ENCODE measurements at regions not wholly inside any gene's neighbourhood (a gene's known extent, or its start where the extent isn't known, plus 50 kb on each side); places are given as distances from the start of the nearest gene placed in this dataset.

GRCh38 chr1:57725318-57725717 is 301.5 kb upstream of the DAB1 start:
- H3K27ac ChIP-seq (ENCODE audit: low read length), result no peak overlapping the region
- DNase-seq (no peak), ATAC-seq (no peak)
- H3K36me3 ChIP-seq (ENCODE audit: low read depth, low read length), result no peaks in the 10 kb centered on the region
- intact Hi-C loops (cut with micrococcal nuclease), result no loop called here
- H3K9me2 ChIP-seq (replicated peaks; ENCODE audit: low read length), result no peaks in the 10 kb centered on the region
- no peaks in the 10 kb centered on the region for H4K20me1 ChIP-seq (ENCODE audit: low read length)
- H3K27me3 ChIP-seq (ENCODE audit: low read length), result no peaks in the 10 kb centered on the region
- no peak overlapping the region for H2AFZ ChIP-seq (ENCODE audit: low read length)
- no peaks in the 10 kb centered on the region for H3K9me3 ChIP-seq (ENCODE audit: low read length)
- no peaks in the 10 kb centered on the region for H3K79me2 ChIP-seq (ENCODE audit: low read length)
- ChIA-PET CTCF (no interaction called here), POLR2A (ENCODE audit: unreplicated experiment) (no interaction called here)
- H3K9ac ChIP-seq (ENCODE audit: low read length), result no peak overlapping the region
- no peak overlapping the region for H3K4me3 ChIP-seq (ENCODE audit: low read length)
- no TSS peak for BruUV-seq (replicated peaks)
- H3K4me1 ChIP-seq (ENCODE audit: insufficient read depth, low read length), result no peaks in the 10 kb centered on the region
- no peaks in the 10 kb centered on the region for H3F3A ChIP-seq (ENCODE audit: low read length, unreplicated experiment)
- no peak overlapping the region for H3K4me2 ChIP-seq (ENCODE audit: low read length)
- no peak for TF ChIP-seq EZH2phosphoT487 (IDR thresholded peaks at IDR 0.05; ENCODE audit: borderline replicate concordance, low read length)
- TF ChIP-seq EZH2 (IDR thresholded peaks at IDR 0.05; ENCODE audit: low read length, unreplicated experiment), result no peak
- TF ChIP-seq, protein P1, sequence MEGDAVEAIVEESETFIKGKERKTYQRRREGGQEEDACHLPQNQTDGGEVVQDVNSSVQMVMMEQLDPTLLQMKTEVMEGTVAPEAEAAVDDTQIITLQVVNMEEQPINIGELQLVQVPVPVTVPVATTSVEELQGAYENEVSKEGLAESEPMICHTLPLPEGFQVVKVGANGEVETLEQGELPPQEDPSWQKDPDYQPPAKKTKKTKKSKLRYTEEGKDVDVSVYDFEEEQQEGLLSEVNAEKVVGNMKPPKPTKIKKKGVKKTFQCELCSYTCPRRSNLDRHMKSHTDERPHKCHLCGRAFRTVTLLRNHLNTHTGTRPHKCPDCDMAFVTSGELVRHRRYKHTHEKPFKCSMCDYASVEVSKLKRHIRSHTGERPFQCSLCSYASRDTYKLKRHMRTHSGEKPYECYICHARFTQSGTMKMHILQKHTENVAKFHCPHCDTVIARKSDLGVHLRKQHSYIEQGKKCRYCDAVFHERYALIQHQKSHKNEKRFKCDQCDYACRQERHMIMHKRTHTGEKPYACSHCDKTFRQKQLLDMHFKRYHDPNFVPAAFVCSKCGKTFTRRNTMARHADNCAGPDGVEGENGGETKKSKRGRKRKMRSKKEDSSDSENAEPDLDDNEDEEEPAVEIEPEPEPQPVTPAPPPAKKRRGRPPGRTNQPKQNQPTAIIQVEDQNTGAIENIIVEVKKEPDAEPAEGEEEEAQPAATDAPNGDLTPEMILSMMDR (conservative IDR thresholded peaks at IDR 0.05; ENCODE audit: low read depth, low read length), result no peak

DNA sequence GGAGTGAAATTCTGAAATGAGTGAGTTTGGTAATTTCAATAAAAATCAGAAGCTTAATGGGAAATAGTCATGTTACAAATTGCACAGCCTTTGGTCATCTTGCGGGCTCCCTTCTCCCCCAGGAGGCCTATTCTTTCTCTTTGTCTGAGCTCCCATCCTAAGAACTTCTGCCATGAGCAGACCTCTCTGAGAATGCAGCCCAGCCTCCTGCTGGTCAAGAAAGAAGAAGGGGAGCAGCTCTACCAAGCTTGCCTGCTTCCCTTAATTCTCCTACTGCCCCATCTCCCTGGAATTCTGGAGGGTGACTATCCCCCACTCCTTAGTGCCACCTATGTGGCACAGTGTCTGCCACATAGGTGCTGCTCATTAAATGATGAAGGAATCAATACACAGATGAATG is 300.7 kb upstream of the DAB1 start:
- CTCF ChIA-PET, result no interaction called here
- no peaks in the 10 kb centered on the region for H3K36me3 ChIP-seq (ENCODE audit: low read depth, low read length)
- H4K20me1 ChIP-seq (ENCODE audit: low read length), result no peaks in the 10 kb centered on the region
- POLR2A ChIA-PET (ENCODE audit: unreplicated experiment), result no interaction called here
- H2AFZ ChIP-seq (ENCODE audit: low read length), result no peak overlapping the region
- ATAC-seq (no peak), DNase-seq (no peak)
- no peaks in the 10 kb centered on the region for H3F3A ChIP-seq (ENCODE audit: low read length, unreplicated experiment)
- TF ChIP-seq EZH2 (IDR thresholded peaks at IDR 0.05; ENCODE audit: low read length, unreplicated experiment) (no peak), EZH2phosphoT487 (IDR thresholded peaks at IDR 0.05; ENCODE audit: borderline replicate concordance, low read length) (no peak)
- no peaks in the 10 kb centered on the region for H3K4me1 ChIP-seq (ENCODE audit: insufficient read depth, low read length)
- H3K27me3 ChIP-seq (ENCODE audit: low read length), result no peaks in the 10 kb centered on the region
- no peak overlapping the region for H3K27ac ChIP-seq (ENCODE audit: low read length)
- H3K9me2 ChIP-seq (replicated peaks; ENCODE audit: low read length), result no peaks in the 10 kb centered on the region
- H3K9me3 ChIP-seq (ENCODE audit: low read length), result no peaks in the 10 kb centered on the region
- BruUV-seq (replicated peaks), result no TSS peak
- no peak overlapping the region for H3K4me2 ChIP-seq (ENCODE audit: low read length)
- intact Hi-C loops (cut with micrococcal nuclease), result no loop called here
- no peaks in the 10 kb centered on the region for H3K79me2 ChIP-seq (ENCODE audit: low read length)
- no peak overlapping the region for H3K9ac ChIP-seq (ENCODE audit: low read length)
- no peak overlapping the region for H3K4me3 ChIP-seq (ENCODE audit: low read length)

- POLR2A ChIA-PET (ENCODE audit: unreplicated experiment), result no interaction called here
- Histone ChIP-seq H3K27ac (ENCODE audit: low read length) (no peak overlapping the region), H3K4me3 (ENCODE audit: low read length) (no peak overlapping the region), H2AFZ (ENCODE audit: low read length) (no peak overlapping the region), H3K9me3 (ENCODE audit: low read length) (no peaks in the 10 kb centered on the region), H3K9ac (ENCODE audit: low read length) (no peak overlapping the region), H4K20me1 (ENCODE audit: low read length) (no peaks in the 10 kb centered on the region), H3K27me3 (ENCODE audit: low read length) (no peaks in the 10 kb centered on the region), H3K36me3 (ENCODE audit: low read depth, low read length) (no peaks in the 10 kb centered on the region), H3F3A (ENCODE audit: low read length, unreplicated experiment) (no peaks in the 10 kb centered on the region), H3K4me1 (ENCODE audit: insufficient read depth, low read length) (no peaks in the 10 kb centered on the region), H3K4me2 (ENCODE audit: low read length) (no peak overlapping the region), H3K9me2 (replicated peaks; ENCODE audit: low read length) (no peaks in the 10 kb centered on the region), H3K79me2 (ENCODE audit: low read length) (no peaks in the 10 kb centered on the region)
- DNase-seq, result no peak
- CTCF ChIA-PET, result no interaction called here
- intact Hi-C loops (cut with micrococcal nuclease), result no loop called here
- no peak for ATAC-seq
- BruUV-seq (replicated peaks), result no TSS peak
- TF ChIP-seq EZH2 (IDR thresholded peaks at IDR 0.05; ENCODE audit: low read length, unreplicated experiment), result no peak
- TF ChIP-seq, protein P1 (conservative IDR thresholded peaks at IDR 0.05; ENCODE audit: low read depth, low read length), result no peak
- TF ChIP-seq EZH2phosphoT487 (IDR thresholded peaks at IDR 0.05; ENCODE audit: borderline replicate concordance, low read length), result no peak
Measured at GRCh38 chr1:57722285-57722978, 298.6 kb upstream of the DAB1 start.

Measured in PC-3 (cell line).